HEK293 (cell line): ENCODE measurements at regions not wholly inside any gene's neighbourhood (a gene's known extent, or its start where the extent isn't known, plus 50 kb on each side); places are given as distances from the start of the nearest gene placed in this dataset.

Experiments used
- CTCF ChIA-PET: fragments of 350-600 bp; formaldehyde crosslinking; extraction: SDS; loops from one replicate; lab custom pipeline; 2021; ENCODE audit warnings: antibody characterized with exemption; lab: Yijun Ruan, JAX
- POLR2A ChIA-PET: fragments of 300-600 bp; formaldehyde crosslinking; extraction: SDS; loops from one replicate; lab custom pipeline; 2020; ENCODE audit warnings: antibody characterized with exemption, inconsistent platforms; lab: Yijun Ruan, JAX
- H3K27ac ChIP-seq: fragments of 200-500 bp; sonication (Bioruptor generic); 2 replicates; pipeline ENCODE4 v1.5.1; 2014; ENCODE audit warnings: low read depth, low read length, control low read depth, inconsistent platforms; ENCODE audit errors: extremely low read depth
- H3K36me3 ChIP-seq, 2 experiments: fragments of 200-500 bp in 1 of 2; sonication (Bioruptor generic) in 1 of 2; 1 replicate in 1 of 2; 2 replicates in 1 of 2; pipeline ENCODE4 v1.5.1; 2014 to 2017; ENCODE audit warnings: inconsistent platforms in 2 of 2, low read length in 2 of 2; ENCODE audit not compliant: control insufficient read depth in 2 of 2, insufficient read depth in 1 of 2
- H3K4me1 ChIP-seq: fragments of 200-500 bp; sonication (Bioruptor generic); 2 replicates; pipeline ENCODE4 v1.5.1; 2014; ENCODE audit warnings: mild to moderate bottlenecking, low read length, inconsistent platforms; ENCODE audit not compliant: control insufficient read depth, insufficient read depth
- H3K4me3 ChIP-seq: 2 replicates; pipeline ENCODE4 v1.5.1; 2011; ENCODE audit warnings: low read depth, mild to moderate bottlenecking, control low read depth, low read length, moderate library complexity
- H3K9me3 ChIP-seq: fragments of 200-500 bp; sonication (Bioruptor generic); 2 replicates; pipeline ENCODE4 v1.5.1; 2014; ENCODE audit warnings: low read depth, low read length, inconsistent platforms; ENCODE audit not compliant: control insufficient read depth, insufficient read depth
- OVOL3 ChIP-seq: fragments of 450-650 bp; formaldehyde crosslinking; IDR thresholded peaks from 2 replicates; pipeline ENCODE4 v1.5.1; 2016; ENCODE audit warnings: missing biosample characterization, missing genetic modification characterization
- PRDM1 ChIP-seq: fragments of 450-650 bp; formaldehyde crosslinking; IDR thresholded peaks from 2 replicates; pipeline ENCODE4; 2016; ENCODE audit warnings: missing biosample characterization, missing genetic modification characterization
- ZBTB20 ChIP-seq: fragments of 450-650 bp; formaldehyde crosslinking; IDR thresholded peaks from 2 replicates; pipeline ENCODE4 v1.5.1; 2016; ENCODE audit warnings: missing biosample characterization, missing genetic modification characterization
- ZBTB21 ChIP-seq: fragments of 450-650 bp; formaldehyde crosslinking; IDR thresholded peaks from 2 replicates; pipeline ENCODE4 v1.5.1; 2017; ENCODE audit warnings: missing biosample characterization, missing genetic modification characterization
- ZFP37 ChIP-seq: fragments of 450-650 bp; formaldehyde crosslinking; IDR thresholded peaks from 2 replicates; pipeline ENCODE4 v1.5.1; 2016; ENCODE audit warnings: missing biosample characterization, missing genetic modification characterization
- ZIC2 ChIP-seq: fragments of 450-650 bp; formaldehyde crosslinking; IDR thresholded peaks from 2 replicates; pipeline ENCODE4 v1.5.1; 2016; ENCODE audit warnings: missing biosample characterization, missing genetic modification characterization
- ZNF112 ChIP-seq: fragments of 450-650 bp; formaldehyde crosslinking; IDR thresholded peaks from 2 replicates; pipeline ENCODE4 v1.5.0; 2017; ENCODE audit warnings: missing biosample characterization, missing genetic modification characterization
- ZNF19 ChIP-seq: fragments of 450-650 bp; formaldehyde crosslinking; IDR thresholded peaks from 2 replicates; pipeline ENCODE4; 2016; ENCODE audit warnings: missing biosample characterization, missing genetic modification characterization, low read depth
- ZNF223 ChIP-seq: fragments of 450-650 bp; formaldehyde crosslinking; IDR thresholded peaks from 2 replicates; pipeline ENCODE4 v1.5.1; 2016; ENCODE audit warnings: missing biosample characterization, missing genetic modification characterization
- ZNF248 ChIP-seq: fragments of 450-650 bp; formaldehyde crosslinking; IDR thresholded peaks from 2 replicates; pipeline ENCODE4 v1.5.1; 2017; ENCODE audit warnings: missing biosample characterization, missing genetic modification characterization
- ZNF350 ChIP-seq: fragments of 450-650 bp; formaldehyde crosslinking; IDR thresholded peaks from 2 replicates; pipeline ENCODE4 v1.5.0; 2017; ENCODE audit warnings: missing biosample characterization, mild to moderate bottlenecking, missing genetic modification characterization
- ZNF549 ChIP-seq: fragments of 450-650 bp; IDR thresholded peaks from 2 replicates; pipeline ENCODE4 v1.5.1; 2018; ENCODE audit warnings: missing biosample characterization, missing genetic modification characterization, mild to moderate bottlenecking, inconsistent platforms, moderate library complexity
- ZNF560 ChIP-seq: fragments of 450-650 bp; formaldehyde crosslinking; IDR thresholded peaks from 2 replicates; pipeline ENCODE4 v1.5.1; 2017; ENCODE audit warnings: missing biosample characterization, missing genetic modification characterization, borderline replicate concordance
- ZNF677 ChIP-seq: fragments of 450-650 bp; IDR thresholded peaks from 2 replicates; pipeline ENCODE4 v1.5.0; 2018; ENCODE audit warnings: missing biosample characterization, mild to moderate bottlenecking, missing genetic modification characterization, moderate library complexity
- ZSCAN30 ChIP-seq: fragments of 450-650 bp; IDR thresholded peaks from 2 replicates; pipeline ENCODE4 v1.5.1; 2018; ENCODE audit warnings: missing biosample characterization, mild to moderate bottlenecking, missing genetic modification characterization, moderate library complexity
- TF ChIP-seq, protein P1 (sequence below): sonication (generic); formaldehyde crosslinking; IDR thresholded peaks from 2 replicates; pipeline ENCODE4 v1.8.1; 2022; ENCODE audit warnings: mild to moderate bottlenecking, moderate library complexity, missing genetic modification reagents
- TF ChIP-seq, protein P2 (sequence below): fragments of 450-650 bp; formaldehyde crosslinking; IDR thresholded peaks from 2 replicates; pipeline ENCODE4 v1.5.1; 2016; ENCODE audit warnings: missing biosample characterization, missing genetic modification characterization, borderline replicate concordance
- TF ChIP-seq, protein P3 (sequence below): fragments of 450-650 bp; formaldehyde crosslinking; IDR thresholded peaks from 2 replicates; pipeline ENCODE4 v1.5.1; 2016; ENCODE audit warnings: missing biosample characterization, missing genetic modification characterization
- TF ChIP-seq, protein P4 (sequence below): fragments of 450-650 bp; formaldehyde crosslinking; IDR thresholded peaks from 2 replicates; pipeline ENCODE4 v1.5.1; 2017; ENCODE audit warnings: missing biosample characterization, missing genetic modification characterization
- TF ChIP-seq, protein P5 (sequence below): fragments of 450-650 bp; formaldehyde crosslinking; IDR thresholded peaks from 2 replicates; pipeline ENCODE4 v1.5.1; 2017; ENCODE audit warnings: missing biosample characterization, missing genetic modification characterization
- TF ChIP-seq, protein P6 (sequence below): fragments of 450-650 bp; formaldehyde crosslinking; optimal IDR thresholded peaks from 2 replicates; pipeline ENCODE3; 2016; ENCODE audit warnings: missing biosample characterization, mild to moderate bottlenecking, missing genetic modification characterization
- TF ChIP-seq, protein P7 (sequence below): fragments of 450-650 bp; formaldehyde crosslinking; conservative IDR thresholded peaks from 2 replicates; pipeline ENCODE4 v1.5.1; 2016; ENCODE audit warnings: low read depth, missing biosample characterization, missing genetic modification characterization

DNA sequence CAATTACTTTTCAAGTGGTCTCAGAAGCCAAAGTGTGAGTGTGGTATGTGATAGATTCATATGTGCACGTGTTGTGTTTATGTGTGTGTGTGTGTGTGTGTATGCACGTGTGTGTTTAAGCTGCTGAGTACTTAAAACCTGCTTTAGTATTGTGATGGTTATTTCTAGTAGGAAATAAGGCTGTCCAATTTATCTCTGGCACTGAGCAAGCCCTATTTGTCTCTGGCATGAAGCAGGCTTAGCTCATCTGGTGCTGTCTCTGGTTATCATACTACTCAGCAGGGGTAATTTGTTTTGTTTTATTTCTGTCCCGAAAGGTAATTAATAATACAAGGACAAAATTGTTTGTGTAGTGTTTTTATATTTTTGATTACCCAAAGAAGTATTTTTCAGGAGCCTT, 333.7 kb downstream of the FAT3 start (continued):
- TF ChIP-seq ZNF248 (no peak), ZBTB21 (tag by site-specific recombination) (no peak), PRDM1 (tag by site-specific recombination) (no peak), ZBTB20 (tag by site-specific recombination) (no peak), ZIC2 (tag by site-specific recombination) (no peak), ZSCAN30 (tag by site-specific recombination) (no peak), OVOL3 (tag by site-specific recombination) (no peak), ZNF350 (tag by site-specific recombination) (no peak), ZNF223 (no peak), ZNF549 (tag by site-specific recombination) (no peak), ZNF112 (no peak), ZNF19 (no peak), ZNF560 (no peak), ZFP37 (no peak)
- TF ChIP-seq, protein P1, sequence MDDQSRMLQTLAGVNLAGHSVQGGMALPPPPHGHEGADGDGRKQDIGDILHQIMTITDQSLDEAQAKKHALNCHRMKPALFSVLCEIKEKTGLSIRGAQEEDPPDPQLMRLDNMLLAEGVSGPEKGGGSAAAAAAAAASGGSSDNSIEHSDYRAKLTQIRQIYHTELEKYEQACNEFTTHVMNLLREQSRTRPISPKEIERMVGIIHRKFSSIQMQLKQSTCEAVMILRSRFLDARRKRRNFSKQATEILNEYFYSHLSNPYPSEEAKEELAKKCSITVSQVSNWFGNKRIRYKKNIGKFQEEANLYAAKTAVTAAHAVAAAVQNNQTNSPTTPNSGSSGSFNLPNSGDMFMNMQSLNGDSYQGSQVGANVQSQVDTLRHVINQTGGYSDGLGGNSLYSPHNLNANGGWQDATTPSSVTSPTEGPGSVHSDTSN (CRISPR knock-in tag): no peak
- TF ChIP-seq, protein P2, sequence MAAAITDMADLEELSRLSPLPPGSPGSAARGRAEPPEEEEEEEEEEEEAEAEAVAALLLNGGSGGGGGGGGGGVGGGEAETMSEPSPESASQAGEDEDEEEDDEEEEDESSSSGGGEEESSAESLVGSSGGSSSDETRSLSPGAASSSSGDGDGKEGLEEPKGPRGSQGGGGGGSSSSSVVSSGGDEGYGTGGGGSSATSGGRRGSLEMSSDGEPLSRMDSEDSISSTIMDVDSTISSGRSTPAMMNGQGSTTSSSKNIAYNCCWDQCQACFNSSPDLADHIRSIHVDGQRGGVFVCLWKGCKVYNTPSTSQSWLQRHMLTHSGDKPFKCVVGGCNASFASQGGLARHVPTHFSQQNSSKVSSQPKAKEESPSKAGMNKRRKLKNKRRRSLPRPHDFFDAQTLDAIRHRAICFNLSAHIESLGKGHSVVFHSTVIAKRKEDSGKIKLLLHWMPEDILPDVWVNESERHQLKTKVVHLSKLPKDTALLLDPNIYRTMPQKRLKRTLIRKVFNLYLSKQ (tag by site-specific recombination): no peak
- TF ChIP-seq, protein P3, sequence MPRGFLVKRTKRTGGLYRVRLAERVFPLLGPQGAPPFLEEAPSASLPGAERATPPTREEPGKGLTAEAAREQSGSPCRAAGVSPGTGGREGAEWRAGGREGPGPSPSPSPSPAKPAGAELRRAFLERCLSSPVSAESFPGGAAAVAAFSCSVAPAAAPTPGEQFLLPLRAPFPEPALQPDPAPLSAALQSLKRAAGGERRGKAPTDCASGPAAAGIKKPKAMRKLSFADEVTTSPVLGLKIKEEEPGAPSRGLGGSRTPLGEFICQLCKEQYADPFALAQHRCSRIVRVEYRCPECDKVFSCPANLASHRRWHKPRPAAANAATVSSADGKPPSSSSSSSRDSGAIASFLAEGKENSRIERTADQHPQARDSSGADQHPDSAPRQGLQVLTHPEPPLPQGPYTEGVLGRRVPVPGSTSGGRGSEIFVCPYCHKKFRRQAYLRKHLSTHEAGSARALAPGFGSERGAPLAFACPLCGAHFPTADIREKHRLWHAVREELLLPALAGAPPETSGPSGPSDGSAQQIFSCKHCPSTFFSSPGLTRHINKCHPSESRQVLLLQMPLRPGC (tag by site-specific recombination): no peak
- TF ChIP-seq, protein P4, sequence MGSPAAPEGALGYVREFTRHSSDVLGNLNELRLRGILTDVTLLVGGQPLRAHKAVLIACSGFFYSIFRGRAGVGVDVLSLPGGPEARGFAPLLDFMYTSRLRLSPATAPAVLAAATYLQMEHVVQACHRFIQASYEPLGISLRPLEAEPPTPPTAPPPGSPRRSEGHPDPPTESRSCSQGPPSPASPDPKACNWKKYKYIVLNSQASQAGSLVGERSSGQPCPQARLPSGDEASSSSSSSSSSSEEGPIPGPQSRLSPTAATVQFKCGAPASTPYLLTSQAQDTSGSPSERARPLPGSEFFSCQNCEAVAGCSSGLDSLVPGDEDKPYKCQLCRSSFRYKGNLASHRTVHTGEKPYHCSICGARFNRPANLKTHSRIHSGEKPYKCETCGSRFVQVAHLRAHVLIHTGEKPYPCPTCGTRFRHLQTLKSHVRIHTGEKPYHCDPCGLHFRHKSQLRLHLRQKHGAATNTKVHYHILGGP (tag by site-specific recombination): 0 out of 2 replicates have a peak, but pooled peaks have one; percentile 16
- TF ChIP-seq, protein P5, sequence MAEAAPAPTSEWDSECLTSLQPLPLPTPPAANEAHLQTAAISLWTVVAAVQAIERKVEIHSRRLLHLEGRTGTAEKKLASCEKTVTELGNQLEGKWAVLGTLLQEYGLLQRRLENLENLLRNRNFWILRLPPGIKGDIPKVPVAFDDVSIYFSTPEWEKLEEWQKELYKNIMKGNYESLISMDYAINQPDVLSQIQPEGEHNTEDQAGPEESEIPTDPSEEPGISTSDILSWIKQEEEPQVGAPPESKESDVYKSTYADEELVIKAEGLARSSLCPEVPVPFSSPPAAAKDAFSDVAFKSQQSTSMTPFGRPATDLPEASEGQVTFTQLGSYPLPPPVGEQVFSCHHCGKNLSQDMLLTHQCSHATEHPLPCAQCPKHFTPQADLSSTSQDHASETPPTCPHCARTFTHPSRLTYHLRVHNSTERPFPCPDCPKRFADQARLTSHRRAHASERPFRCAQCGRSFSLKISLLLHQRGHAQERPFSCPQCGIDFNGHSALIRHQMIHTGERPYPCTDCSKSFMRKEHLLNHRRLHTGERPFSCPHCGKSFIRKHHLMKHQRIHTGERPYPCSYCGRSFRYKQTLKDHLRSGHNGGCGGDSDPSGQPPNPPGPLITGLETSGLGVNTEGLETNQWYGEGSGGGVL: peak; percentile 28; the same call in 1 of the 2 replicates
- TF ChIP-seq, protein P6, sequence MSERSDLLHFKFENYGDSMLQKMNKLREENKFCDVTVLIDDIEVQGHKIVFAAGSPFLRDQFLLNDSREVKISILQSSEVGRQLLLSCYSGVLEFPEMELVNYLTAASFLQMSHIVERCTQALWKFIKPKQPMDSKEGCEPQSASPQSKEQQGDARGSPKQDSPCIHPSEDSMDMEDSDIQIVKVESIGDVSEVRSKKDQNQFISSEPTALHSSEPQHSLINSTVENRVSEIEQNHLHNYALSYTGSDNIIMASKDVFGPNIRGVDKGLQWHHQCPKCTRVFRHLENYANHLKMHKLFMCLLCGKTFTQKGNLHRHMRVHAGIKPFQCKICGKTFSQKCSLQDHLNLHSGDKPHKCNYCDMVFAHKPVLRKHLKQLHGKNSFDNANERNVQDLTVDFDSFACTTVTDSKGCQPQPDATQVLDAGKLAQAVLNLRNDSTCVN (tag by site-specific recombination): no peak

DNA sequence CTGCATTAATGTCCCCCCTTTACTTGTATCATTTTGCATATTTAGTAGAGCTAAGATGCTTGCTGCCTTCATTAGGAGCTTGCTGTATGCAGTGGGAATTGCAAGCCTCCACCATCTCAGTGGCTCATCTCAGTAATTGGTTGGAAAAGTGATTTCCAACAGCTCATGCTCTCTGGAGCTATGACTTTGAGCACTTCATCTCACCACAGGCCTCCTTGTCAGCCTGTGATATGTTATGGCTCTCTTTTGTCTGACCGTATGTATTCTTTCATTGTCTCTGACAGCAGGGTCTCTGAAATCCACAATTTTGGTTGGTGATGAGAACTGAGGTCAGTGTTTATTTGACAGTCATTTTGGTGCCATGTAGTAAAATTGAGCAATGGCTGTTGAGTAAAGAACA, 345.1 kb downstream of the FAT3 start:
- Histone ChIP-seq H3K36me3 (no peaks in the 10 kb centered on the region), H3K4me3 (no peak overlapping the region), H3K4me1 (no peaks in the 10 kb centered on the region), H3K9me3 (no peaks in the 10 kb centered on the region), H3K27ac (no peak overlapping the region)
- TF ChIP-seq ZNF677 (tag by site-specific recombination) (no peak), ZIC2 (tag by site-specific recombination) (peak; percentile 56)
- TF ChIP-seq, protein P7, sequence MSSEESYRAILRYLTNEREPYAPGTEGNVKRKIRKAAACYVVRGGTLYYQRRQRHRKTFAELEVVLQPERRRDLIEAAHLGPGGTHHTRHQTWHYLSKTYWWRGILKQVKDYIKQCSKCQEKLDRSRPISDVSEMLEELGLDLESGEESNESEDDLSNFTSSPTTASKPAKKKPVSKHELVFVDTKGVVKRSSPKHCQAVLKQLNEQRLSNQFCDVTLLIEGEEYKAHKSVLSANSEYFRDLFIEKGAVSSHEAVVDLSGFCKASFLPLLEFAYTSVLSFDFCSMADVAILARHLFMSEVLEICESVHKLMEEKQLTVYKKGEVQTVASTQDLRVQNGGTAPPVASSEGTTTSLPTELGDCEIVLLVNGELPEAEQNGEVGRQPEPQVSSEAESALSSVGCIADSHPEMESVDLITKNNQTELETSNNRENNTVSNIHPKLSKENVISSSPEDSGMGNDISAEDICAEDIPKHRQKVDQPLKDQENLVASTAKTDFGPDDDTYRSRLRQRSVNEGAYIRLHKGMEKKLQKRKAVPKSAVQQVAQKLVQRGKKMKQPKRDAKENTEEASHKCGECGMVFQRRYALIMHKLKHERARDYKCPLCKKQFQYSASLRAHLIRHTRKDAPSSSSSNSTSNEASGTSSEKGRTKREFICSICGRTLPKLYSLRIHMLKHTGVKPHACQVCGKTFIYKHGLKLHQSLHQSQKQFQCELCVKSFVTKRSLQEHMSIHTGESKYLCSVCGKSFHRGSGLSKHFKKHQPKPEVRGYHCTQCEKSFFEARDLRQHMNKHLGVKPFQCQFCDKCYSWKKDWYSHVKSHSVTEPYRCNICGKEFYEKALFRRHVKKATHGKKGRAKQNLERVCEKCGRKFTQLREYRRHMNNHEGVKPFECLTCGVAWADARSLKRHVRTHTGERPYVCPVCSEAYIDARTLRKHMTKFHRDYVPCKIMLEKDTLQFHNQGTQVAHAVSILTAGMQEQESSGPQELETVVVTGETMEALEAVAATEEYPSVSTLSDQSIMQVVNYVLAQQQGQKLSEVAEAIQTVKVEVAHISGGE: no peak
- CTCF ChIA-PET: no interaction called here
- POLR2A ChIA-PET: no interaction called here
